ENCODE measurements at regions not wholly inside any gene's neighbourhood (a gene's known extent, or its start where the extent isn't known, plus 50 kb on each side); places are given as distances from the start of the nearest gene placed in this dataset.

DNA sequence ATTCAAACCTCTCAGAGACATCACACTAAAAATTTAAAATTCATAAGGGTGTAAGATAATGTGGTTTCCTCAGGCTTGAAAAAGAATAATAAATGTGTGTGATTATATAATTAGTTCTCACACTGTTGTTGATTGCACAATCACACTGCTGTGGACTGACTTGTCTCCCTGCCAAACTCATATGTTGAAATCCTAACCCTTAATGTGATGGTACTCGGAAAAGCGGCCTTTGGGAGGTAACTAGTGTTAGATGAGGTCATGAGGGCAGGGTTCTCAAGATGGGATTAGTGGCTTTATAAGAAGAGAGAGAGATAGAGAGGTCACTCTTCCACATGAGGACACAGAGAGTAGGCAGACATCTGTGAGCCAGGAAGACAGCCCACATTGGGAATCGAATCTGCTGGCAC is 128.5 kb upstream of the COL1A2 start:
- H2BK15ac ChIP-seq (ENCODE audit: low read depth, low read length), result no peak overlapping the region
- in situ Hi-C loops (cut with MboI; ENCODE audit: low sequenced_read_pairs), result loop anchor here (25.0 kb wide), 1 partner anchor 971 kb away; no protein-coding TSS in a partner anchor
- ATAC-seq (ENCODE audit: low read depth) (no peak), DNase-seq (no peak)
- no peaks in the 10 kb centered on the region for H3K9me1 ChIP-seq (ENCODE audit: insufficient read depth, low read length)
- H2BK120ac ChIP-seq (ENCODE audit: low read depth, low read length), result no peak overlapping the region
- H3K36me3 ChIP-seq (ENCODE audit: control insufficient read depth, insufficient read depth, low read length), result no peaks in the 10 kb centered on the region
- H3K23ac ChIP-seq (ENCODE audit: low read depth, low read length), result no peak overlapping the region
- no peak overlapping the region for H2AK5ac ChIP-seq (ENCODE audit: low read depth, low read length)
- ChIA-PET POLR2A (ENCODE audit: unreplicated experiment) (no interaction called here), CTCF (no interaction called here)
- H3K18ac ChIP-seq (ENCODE audit: low read depth, low read length), result no peak overlapping the region
- H4K20me1 ChIP-seq (ENCODE audit: insufficient read depth, low read length), result no peaks in the 10 kb centered on the region
- H2BK5ac ChIP-seq (ENCODE audit: low read depth, low read length, poor library complexity, severe bottlenecking), result no peak overlapping the region
- WGBS, 2 experiments (ENCODE audit: extremely low coverage in 2 of 2, insufficient read length in 1 of 2), result no CpG with 5 or more reads among the region's 3 CpGs
- H2BK20ac ChIP-seq (ENCODE audit: low read depth, low read length), result no peak overlapping the region
- no peak overlapping the region for H3K27ac ChIP-seq (ENCODE audit: insufficient read depth, low read length)
- no peak overlapping the region for H2AK9ac ChIP-seq (replicated peaks; ENCODE audit: low read depth, low read length, poor library complexity)
- H3K27me3 ChIP-seq (ENCODE audit: control insufficient read depth, insufficient read depth, low read length), result no peaks in the 10 kb centered on the region
- intact Hi-C loops (cut with micrococcal nuclease), result no loop called here
- H3K56ac ChIP-seq (ENCODE audit: extremely low read depth, insufficient read depth, low read length), result no peak overlapping the region
- H2AFZ ChIP-seq (replicated peaks; ENCODE audit: low read length, poor library complexity), result no peak overlapping the region
- no peak overlapping the region for H3K14ac ChIP-seq (replicated peaks; ENCODE audit: low read depth, low read length)
- no peak overlapping the region for H3K4me2 ChIP-seq (ENCODE audit: low read depth, low read length)
- TF ChIP-seq MAZ (IDR thresholded peaks at IDR 0.05; ENCODE audit: borderline replicate concordance, low read depth, low read length) (no peak), CEBPB (IDR thresholded peaks at IDR 0.05; ENCODE audit: low read depth, low read length) (peak; percentile 94)
- H4K5ac ChIP-seq (ENCODE audit: low read depth, low read length), result no peak overlapping the region
- dilution Hi-C loops (cut with HindIII; ENCODE audit: low sequenced_read_pairs, unreplicated experiment), result no loop called here
- H3K79me1 ChIP-seq (ENCODE audit: low read depth in 1 of 2, low read length in 2 of 2), result no peaks in the 10 kb centered on the region
- H4K8ac ChIP-seq (ENCODE audit: low read depth in 2 of 2, low read length in 2 of 2), result no peak overlapping the region
- no TSS peak for BruUV-seq (replicated peaks)
- H3K4me1 ChIP-seq (ENCODE audit: control insufficient read depth, insufficient read depth, low read length), result no peaks in the 10 kb centered on the region; the same call in 1 of the 2 replicates
- H3K4me3 ChIP-seq (ENCODE audit: insufficient read depth, low read depth, low read length), result no peak overlapping the region
- no peak overlapping the region for H3K9ac ChIP-seq (ENCODE audit: low read depth, low read length)
- H4K91ac ChIP-seq (ENCODE audit: insufficient read depth, low read depth, low read length), result no peak overlapping the region
- no peak overlapping the region for H3K4ac ChIP-seq (ENCODE audit: low read depth, low read length)
- H3K9me3 ChIP-seq (ENCODE audit: control insufficient read depth, insufficient read depth, low read length), result no peaks in the 10 kb centered on the region

All from IMR-90 (cell line).